Fibroblast of peridontal ligament (primary cell): ENCODE measurements at regions not wholly inside any gene's neighbourhood (a gene's known extent, or its start where the extent isn't known, plus 50 kb on each side); places are given as distances from the start of the nearest gene placed in this dataset.
A peak's percentile ranks its signal among the peaks of the same experiment; 100 is the strongest.

Experiments
- DNase-seq: peaks from one replicate; pipeline ENCODE4 v3.0.0-alpha.2; 2010; ENCODE audit errors: extremely low read depth

DNA sequence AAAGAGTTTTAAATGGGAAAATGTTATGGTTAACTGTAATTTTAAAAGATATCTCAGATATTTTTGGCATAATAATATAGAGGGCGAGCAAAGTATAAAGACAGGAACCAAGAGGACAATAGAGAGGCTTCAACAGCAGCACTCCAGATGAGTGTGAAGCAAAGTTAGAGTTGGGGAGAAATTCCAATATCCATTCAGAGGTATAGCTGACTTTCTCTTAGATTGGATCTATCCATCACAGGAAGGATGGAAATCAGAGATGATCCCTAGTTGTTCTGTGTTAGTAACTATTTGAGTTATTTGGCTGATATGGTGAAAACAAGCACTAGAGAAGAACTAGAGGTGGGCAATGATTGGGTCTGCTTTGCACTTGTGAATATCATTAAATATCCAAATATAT is 786.0 kb upstream of the KLHL1 start:
- DNase-seq = no peak

DNA sequence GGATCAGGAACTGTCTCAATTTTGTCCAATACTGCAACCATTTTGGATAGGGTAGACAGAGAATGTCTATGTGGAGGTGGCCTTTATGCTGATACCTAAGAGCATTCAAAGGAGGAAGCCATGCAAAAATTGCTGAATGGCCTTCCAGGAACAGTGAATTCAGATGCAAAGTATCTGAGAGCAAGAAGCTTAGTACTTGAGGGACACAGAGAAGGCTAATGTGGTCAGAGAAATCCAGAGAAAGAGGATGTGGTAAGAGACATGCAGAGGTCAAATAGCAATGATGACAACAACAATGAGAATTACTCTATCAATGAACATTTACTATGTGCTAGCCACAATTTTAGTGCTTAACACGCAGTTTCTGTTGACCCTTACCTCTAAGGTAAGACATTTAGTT is 785.6 kb upstream of the KLHL1 start:
- no peak for DNase-seq

DNA sequence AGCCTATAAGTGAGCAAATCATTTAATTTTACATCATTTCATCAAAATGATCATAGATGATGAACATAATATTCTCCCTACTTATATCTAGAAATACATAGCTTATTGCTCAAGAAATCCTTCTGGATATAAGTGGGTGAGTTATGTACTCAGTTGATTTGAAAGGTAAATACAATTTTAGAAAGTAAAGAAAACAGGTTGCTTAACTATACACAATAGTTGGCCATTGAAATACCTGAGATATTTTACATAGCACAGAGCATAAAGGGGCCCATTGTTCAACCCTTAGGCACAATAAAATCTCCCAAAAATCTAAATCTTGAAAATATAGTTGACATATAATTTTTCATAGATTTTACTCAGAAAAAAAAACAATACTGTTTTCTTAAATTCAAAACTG is 782.0 kb upstream of the KLHL1 start:
- no peak for DNase-seq

DNA sequence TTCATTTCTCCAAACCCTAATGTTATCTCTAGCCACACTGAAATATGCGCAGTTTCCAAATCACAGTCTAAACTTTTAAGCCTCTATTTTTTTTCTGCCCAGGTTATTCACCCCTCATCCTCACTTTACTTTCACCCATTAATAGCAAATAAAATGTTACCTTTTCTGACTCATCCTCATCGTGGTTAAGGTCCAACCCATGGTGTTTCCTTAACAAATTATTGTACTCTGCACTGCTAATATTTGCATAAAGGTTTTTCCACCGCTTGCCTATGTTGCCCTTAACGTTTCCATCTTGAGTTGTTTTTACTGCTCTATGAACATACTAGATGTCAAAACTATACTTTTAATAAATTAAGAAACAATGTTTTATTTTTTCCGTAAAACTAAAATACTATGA is 780.9 kb upstream of the KLHL1 start:
- DNase-seq = no peak

DNA sequence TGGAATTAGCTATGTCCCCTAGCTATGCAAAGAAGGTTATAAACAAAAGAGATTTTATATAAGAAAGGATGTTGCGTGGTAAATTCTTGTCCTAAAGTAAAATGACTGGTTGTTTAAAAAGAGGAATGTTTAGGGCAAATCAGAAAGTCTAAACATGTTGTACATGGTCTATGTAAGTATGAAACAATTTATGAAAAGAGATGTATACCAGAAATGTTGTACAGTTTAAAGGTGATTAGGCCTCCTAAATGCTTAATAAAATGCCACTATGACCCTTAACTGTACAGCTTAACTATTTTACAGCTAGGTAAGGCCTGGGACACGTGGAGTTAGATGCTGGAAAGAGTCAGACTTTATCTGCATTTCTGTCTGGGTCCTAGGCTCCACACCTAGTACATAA is 775.9 kb upstream of the KLHL1 start:
- no peak for DNase-seq

DNA sequence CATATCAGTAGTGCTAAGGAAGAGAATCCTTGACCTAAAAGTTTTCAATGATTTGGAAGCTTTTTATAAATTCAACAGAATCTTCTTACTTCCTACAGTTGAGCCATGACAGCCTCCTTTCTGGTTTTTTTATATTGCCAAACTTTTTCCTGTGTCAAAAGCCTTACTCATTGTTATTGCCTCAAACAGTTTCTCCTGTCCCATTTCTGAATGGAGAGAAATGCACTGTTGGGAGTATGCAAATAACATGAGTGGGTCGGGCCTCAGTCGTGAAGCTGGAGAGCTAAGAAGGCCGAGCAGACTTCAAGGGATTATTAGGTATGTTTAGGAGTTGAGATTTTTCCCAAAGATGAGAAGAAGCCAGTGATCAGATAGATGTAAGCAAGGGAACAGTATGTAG is 766.4 kb upstream of the KLHL1 start:
- no peak for DNase-seq

GRCh38 chr13:70864731-70865130 is 756.5 kb upstream of the KLHL1 start:
- DNase-seq = no peak

DNA sequence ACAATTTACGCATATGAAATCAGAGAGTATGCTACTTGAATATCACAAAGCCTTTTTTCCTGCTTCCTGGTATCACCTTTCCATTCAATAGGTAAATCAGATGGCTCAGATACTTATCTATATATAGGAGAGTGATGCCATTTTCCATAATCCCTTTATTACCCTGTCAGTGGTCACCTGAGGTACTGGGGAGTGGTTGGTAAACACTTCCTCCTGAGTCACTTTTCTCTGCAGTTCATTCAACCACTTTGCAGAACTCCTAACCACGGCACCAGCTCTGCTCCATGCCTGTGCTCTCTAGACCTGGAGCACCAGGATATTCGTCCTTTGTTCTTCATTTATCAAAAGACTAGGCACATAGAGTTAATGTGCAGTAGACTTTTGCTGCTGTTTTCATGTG is 748.5 kb upstream of the KLHL1 start:
- no peak for DNase-seq

DNA sequence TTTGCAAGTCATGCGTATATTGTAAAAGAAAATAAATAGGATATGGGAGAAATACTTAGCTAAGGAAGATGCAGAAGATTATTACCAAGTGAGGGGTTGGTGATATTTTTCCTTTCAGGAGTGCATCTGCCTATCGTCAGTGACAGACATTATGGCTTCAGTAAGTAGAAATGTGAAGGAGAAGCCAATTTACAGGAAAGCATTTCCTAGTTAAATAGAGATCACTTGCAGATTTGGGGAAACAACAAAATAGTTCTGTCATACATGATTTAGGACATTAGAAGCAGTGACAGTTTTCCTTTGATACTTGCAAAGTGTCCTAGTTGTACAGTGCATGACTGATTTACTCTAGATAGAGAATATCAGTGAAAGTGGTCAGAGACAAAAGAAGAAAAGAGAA is 747.8 kb upstream of the KLHL1 start:
- no peak for DNase-seq

DNA sequence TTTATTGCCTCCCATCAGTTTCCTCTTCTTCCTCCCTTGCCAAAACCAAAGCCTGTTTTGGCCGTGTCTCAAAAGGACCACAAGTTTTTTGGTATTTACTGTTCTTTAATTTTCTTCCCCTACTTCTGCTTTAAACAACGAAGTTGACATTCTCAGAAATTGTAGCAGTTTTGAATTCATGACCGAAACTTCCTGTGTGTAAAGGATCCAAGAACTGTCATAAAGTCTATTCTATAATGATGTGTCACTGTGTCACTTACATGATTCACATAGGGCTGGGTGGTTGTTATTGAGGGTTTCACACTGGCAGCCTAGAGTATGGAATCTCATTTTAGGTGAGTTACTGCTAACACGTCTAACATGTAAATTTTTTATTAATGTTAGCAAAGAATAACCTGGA is 741.0 kb upstream of the KLHL1 start:
- DNase-seq = no peak

GRCh38 chr13:70844391-70845108 is 736.3 kb upstream of the KLHL1 start:
- DNase-seq = no peak

DNA sequence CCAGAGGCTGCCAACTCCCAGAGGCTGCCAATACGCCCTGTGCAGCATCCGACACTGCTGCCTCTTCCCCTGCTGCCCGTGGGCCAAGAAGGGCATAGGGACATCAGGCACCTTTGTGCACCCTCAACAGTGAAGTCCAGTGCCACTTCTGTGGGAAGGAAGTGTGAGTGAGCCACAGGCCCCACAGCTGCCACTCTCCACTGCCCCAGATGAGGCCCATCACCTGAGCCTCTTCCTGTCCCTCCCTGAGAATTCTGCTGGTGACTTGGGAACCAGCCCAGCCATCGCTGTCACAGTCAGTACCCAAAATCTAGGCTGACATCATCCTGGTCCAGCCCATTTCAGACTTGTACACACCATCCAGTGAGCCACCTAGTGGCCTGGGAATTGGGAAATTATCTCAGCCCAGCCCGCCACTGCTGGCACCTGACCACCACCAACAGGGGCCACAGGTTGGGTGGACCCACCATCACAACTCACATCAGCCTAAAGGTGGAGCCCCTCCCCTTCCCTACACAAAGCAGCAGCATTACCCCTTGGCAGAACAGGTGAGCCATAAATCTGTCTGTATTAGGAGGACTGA is 733.9 kb upstream of the KLHL1 start:
- no peak for DNase-seq

- no peak for DNase-seq
Measured at GRCh38 chr13:70841240-70842061, 733.2 kb upstream of the KLHL1 start.

DNA sequence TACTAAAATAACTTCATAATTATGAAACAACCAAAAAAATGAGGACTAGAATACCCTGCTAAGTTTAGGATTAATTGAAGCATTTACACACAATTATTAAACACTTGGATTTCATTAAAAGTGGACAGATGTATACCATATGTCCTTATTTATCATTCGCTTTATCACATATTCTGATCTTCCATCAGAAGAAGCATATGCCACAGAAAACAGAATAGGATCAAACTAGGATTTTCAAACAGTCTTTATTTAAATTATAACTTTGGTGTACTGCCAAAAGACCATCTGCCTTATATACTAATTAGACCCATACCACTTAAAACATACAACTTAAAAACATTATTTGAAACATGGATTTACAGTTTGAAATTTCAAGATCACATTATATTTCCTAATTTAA is 727.1 kb upstream of the KLHL1 start:
- DNase-seq = no peak

DNA sequence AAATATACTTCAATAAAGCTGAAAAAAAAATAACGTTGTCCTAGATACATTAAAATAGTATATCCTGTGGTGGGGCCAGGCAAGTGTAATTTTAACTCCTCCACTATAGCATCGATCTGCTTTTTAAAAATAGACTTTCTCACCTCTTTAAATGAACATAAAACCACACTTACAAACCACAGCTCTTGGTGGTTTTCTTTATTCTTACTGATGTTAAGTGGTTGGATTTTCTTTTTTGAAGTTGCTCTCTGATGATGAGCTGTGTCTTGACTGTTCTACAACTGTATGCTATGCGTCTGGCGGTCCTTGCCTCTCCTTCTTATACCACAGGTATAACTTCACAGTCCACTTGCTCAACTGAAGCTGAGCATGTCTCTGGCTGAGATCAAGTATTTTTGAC is 721.5 kb upstream of the KLHL1 start:
- DNase-seq = no peak

DNA sequence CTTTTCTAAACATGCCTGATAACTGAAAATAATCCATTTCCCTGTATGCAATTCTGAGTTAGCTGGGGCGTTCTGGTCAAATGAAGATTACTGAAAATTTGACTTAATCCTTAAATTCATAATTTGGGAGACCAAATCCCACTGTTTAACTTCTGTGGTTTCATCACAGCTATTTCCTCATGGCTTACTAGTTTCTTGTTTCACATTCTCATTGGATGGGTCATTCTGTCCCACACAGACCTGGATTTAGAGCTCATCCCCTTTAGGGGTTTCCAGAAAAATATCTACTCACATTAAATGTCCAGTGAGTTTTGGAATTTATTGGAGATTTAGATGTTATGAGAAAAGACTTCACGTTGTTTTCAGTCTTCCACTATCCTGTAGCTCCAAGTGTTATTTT is 709.3 kb upstream of the KLHL1 start:
- peak; percentile 10 for DNase-seq

GRCh38 chr13:70816853-70817252 is 708.6 kb upstream of the KLHL1 start:
- DNase-seq = peak; percentile 5

- no peak for DNase-seq
Measured at GRCh38 chr13:70814684-70815083, 706.4 kb upstream of the KLHL1 start.

DNA sequence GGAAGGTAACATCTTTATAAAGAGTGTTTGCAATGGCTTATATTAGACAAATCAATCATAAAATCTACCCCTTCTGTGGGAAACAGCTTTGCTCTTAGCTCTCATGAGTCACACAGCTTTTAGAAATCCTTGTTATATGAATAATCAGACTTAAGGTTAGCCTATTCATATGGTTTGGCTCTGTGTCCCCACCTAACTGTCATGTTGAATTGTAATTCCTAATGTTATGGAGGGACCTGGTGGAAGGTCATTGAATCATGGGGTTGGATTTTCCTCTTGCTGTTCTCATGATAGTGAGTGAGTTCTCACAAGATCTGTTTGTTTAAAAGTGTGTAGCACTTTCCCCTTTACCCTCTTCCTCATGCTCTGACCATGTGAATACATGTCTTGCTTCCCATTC is 704.2 kb upstream of the KLHL1 start:
- peak; percentile 16 for DNase-seq

DNA sequence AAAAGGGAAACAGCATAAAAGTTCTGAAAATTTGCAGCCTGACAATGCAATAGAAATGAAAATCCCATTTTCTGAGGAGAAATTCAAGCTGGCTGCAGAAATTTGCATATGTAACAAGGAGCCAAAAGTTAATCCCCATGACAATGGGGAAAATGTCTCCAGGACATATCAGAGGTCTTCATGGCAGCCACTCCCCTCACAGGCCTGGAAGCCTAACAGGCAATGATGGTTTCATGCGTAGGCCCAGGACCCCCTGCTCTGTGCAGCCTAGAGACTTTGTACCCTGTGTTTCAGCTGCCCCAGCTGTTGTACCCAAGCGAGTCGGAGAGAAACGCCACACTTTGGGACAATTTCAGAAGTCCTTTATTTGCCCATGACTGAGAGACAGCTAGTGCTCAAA is 701.3 kb upstream of the KLHL1 start:
- no peak for DNase-seq

GRCh38 chr13:70798385-70798784 is 690.1 kb upstream of the KLHL1 start:
- no peak for DNase-seq

DNA sequence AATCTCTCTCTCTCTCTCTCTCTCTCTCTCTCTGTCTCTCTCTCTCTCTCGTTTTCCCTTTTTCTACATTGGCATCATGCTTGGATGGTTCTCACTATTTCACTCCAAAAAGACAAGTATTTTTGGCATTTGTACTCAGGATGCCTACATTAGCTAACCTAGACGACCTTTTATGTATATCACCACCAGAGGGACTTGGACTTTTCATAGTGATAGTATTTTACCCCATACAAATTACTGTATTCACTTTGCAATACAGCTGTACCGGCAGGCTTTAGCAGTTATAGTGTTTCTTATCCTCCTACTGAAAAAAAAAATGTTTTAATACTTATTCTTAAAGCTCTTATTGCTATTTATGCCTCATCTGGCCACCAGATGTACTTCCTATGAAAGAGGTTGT is 687.2 kb upstream of the KLHL1 start:
- no peak for DNase-seq

- DNase-seq = no peak
Measured at GRCh38 chr13:70792121-70792520, 683.9 kb upstream of the KLHL1 start.
